ENCODE measurements at regions not wholly inside any gene's neighbourhood (a gene's known extent, or its start where the extent isn't known, plus 50 kb on each side); places are given as distances from the start of the nearest gene placed in this dataset.

DNA sequence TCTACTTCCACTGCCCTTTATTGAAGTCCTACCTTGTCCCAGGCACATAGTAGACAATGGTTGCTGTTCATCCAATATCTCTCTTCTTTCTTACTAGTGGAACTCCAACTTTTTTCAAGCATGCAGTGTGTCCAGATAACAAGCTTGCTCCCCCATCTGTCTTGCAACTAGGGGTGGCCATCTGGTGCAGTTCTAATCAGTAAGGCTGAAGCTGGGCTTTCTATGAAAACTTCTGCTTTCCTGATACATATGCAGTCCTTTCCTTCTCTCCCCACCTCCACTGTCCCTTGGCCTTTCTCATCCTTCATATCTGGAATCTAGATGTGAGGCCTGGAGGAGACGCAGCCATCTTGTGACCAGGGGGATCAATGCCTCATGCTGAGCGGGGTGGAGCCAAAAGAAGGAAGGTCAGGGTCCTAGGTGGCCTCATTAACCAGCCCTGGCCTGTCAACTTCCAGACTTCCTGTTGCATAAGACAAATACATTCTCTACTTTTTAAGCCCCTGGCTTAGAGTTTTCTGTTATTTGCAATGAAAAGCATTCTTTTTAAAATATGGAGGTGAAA, 59.6 kb upstream of the ZFP64 start:
- H3K9ac ChIP-seq (ENCODE audit: low read length in 2 of 2): no peak overlapping the region
- no peaks in the 10 kb centered on the region for H3K27me3 ChIP-seq (ENCODE audit: control insufficient read depth in 1 of 2, insufficient read depth in 2 of 2, low read length in 2 of 2)
- peaks cover 0 to 6% of the 10 kb centered on the region in 2 donors for H3K9me3 ChIP-seq (ENCODE audit: control insufficient read depth in 2 of 2, low read length in 2 of 2)
- no peak overlapping the region for H3K27ac ChIP-seq (ENCODE audit: low read length)
- no peaks in the 10 kb centered on the region for H3K36me3 ChIP-seq (ENCODE audit: control insufficient read depth in 2 of 2, insufficient read depth in 2 of 2, low read length in 2 of 2)
- H3K4me3 ChIP-seq (ENCODE audit: low read length in 2 of 2): no peak overlapping the region
- H3K4me1 ChIP-seq (ENCODE audit: control insufficient read depth, insufficient read depth, low read length): no peaks in the 10 kb centered on the region

DNA sequence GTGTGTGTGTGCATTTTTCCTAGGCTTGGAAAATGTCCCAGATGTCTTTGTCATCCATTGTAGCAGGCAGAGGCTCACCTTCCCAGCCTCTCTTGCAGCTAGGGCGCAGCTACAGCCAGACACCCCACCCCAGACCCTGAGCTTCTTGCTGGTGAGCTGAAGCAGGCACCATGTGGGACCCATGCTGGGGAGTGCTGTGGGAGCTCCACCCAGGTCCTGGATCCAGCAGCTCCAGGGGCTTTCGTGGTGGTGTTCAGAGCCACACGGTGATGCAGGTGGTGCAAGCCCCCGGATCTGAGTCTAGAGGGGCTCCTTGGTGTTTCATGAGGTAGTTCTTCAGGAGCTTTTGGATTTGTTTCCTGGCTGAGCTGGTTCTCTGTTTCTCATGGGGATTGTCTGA, 56.0 kb upstream of the ZFP64 start:
- Histone ChIP-seq H3K27ac (ENCODE audit: low read length) (no peak overlapping the region), H3K36me3 (ENCODE audit: control insufficient read depth in 2 of 2, insufficient read depth in 2 of 2, low read length in 2 of 2) (no peaks in the 10 kb centered on the region), H3K4me1 (ENCODE audit: control insufficient read depth, insufficient read depth, low read length) (no peaks in the 10 kb centered on the region), H3K9ac (ENCODE audit: low read length in 2 of 2) (no peak overlapping the region), H3K27me3 (ENCODE audit: control insufficient read depth in 1 of 2, insufficient read depth in 2 of 2, low read length in 2 of 2) (no peaks in the 10 kb centered on the region), H3K9me3 (ENCODE audit: control insufficient read depth in 2 of 2, low read length in 2 of 2) (no peaks in the 10 kb centered on the region), H3K4me3 (ENCODE audit: low read length in 2 of 2) (no peak overlapping the region)

DNA sequence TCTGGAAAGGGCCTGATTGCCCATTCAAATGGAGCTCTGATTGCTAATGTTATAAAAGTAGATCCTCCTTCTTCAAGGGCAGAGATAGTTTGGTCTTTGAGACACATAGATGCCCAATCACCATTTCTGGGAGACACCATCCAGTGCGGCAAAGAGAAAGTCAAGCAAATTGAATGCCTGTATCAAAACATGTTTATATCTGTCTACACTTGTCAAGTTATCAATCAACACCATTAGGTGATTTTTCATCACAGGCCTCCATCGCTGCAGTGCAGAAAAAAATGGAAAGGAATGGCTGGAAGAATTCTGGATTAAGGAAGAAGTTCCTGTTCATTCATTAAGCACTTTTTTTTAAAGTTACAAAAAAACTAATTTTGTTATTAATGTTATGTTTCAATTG, 54.8 kb upstream of the ZFP64 start:
- Histone ChIP-seq H3K36me3 (ENCODE audit: control insufficient read depth in 2 of 2, insufficient read depth in 2 of 2, low read length in 2 of 2) (no peaks in the 10 kb centered on the region), H3K4me1 (ENCODE audit: control insufficient read depth, insufficient read depth, low read length) (no peaks in the 10 kb centered on the region), H3K9ac (ENCODE audit: low read length in 2 of 2) (no peak overlapping the region), H3K27me3 (ENCODE audit: control insufficient read depth in 1 of 2, insufficient read depth in 2 of 2, low read length in 2 of 2) (no peaks in the 10 kb centered on the region), H3K27ac (ENCODE audit: low read length) (no peak overlapping the region), H3K9me3 (ENCODE audit: control insufficient read depth in 2 of 2, low read length in 2 of 2) (no peaks in the 10 kb centered on the region), H3K4me3 (ENCODE audit: low read length in 2 of 2) (no peak overlapping the region)

DNA sequence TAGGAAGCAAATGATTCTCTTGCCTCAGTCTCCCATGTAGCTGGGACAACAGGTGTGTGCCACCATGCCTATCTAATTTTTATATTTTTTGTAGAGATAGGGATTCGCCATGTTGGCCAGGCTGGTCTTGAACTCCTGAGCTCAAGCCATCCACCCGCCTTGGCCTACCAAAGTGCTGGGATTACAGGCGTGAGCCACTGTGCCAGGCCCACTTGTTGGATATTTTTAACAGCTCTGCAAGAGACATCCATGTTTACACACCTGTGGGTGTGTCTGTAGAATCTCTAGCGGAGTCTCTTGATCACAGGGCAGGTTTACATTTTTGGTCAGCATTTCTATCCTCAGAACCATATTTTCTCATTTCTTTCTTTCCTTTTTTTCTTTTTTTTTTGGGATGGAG, 53.1 kb upstream of the ZFP64 start:
- no peak overlapping the region for H3K9ac ChIP-seq (ENCODE audit: low read length in 2 of 2)
- no peak overlapping the region for H3K27ac ChIP-seq (ENCODE audit: low read length)
- no peaks in the 10 kb centered on the region for H3K27me3 ChIP-seq (ENCODE audit: control insufficient read depth in 1 of 2, insufficient read depth in 2 of 2, low read length in 2 of 2)
- H3K9me3 ChIP-seq (ENCODE audit: control insufficient read depth in 2 of 2, low read length in 2 of 2): no peaks in the 10 kb centered on the region
- no peaks in the 10 kb centered on the region for H3K36me3 ChIP-seq (ENCODE audit: control insufficient read depth in 2 of 2, insufficient read depth in 2 of 2, low read length in 2 of 2)
- no peak overlapping the region for H3K4me3 ChIP-seq (ENCODE audit: low read length in 2 of 2)
- no peaks in the 10 kb centered on the region for H3K4me1 ChIP-seq (ENCODE audit: control insufficient read depth, insufficient read depth, low read length)

DNA sequence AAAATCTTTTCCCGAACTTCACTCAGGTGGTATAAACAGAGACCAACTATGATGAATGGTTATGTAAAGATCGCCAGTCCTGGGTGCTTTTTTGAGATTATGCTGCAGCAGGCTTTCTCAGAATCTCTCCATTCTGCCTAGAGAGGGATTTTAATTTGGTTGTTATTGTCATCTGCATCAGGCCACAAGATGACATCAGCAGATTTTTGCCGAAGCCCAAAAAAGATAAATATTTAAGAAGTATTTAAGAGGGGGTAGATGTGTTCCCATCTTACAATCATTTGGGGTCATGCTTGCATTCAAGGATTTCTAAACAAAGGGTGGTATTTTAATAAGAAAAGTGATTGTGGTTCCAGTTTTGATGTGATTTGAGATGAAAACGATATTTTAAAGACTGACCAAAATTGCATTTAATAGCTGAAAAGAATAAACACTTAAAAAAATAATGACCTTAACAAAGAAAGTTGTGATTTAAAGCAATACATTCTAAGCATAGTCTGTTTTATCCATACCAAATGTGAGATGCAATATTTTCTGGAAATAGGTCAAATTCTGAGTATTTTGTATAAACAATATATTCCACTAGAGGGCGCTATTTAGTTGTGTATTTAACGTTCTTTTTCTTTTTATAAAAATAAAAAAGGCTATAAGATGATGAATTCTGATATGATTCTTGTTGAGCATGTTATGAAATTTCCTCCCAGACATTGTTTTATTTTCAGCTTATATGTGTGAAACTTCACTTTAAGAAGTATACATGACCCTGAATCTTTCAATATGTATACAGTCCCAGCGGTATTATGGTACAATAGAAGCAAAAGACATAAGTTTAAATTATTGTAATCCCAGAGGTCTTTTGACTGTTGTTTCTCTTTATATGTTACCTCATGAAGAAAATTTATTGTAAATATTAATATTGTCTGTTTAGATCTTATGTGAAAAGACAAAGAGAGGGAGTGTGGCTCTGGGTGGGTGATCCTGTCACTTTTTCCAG, 51.0 kb upstream of the ZFP64 start:
- H3K27ac ChIP-seq (ENCODE audit: low read length): no peak overlapping the region
- no peaks in the 10 kb centered on the region for H3K4me1 ChIP-seq (ENCODE audit: control insufficient read depth, insufficient read depth, low read length)
- H3K9ac ChIP-seq (ENCODE audit: low read length in 2 of 2): no peak overlapping the region
- H3K36me3 ChIP-seq (ENCODE audit: control insufficient read depth in 2 of 2, insufficient read depth in 2 of 2, low read length in 2 of 2): no peaks in the 10 kb centered on the region
- no peak overlapping the region for H3K4me3 ChIP-seq (ENCODE audit: low read length in 2 of 2)
- H3K9me3 ChIP-seq (ENCODE audit: control insufficient read depth in 2 of 2, low read length in 2 of 2): no peaks in the 10 kb centered on the region
- H3K27me3 ChIP-seq (ENCODE audit: control insufficient read depth in 1 of 2, insufficient read depth in 2 of 2, low read length in 2 of 2): no peaks in the 10 kb centered on the region

All from stomach smooth muscle (tissue), 2 donors.